ENCODE measurements at regions not wholly inside any gene's neighbourhood (a gene's known extent, or its start where the extent isn't known, plus 50 kb on each side); places are given as distances from the start of the nearest gene placed in this dataset.
"Not testable (repeated sequence)": the region's sequence is repeated elsewhere in the genome, so short reads cannot be mapped to it uniquely, and the experiment has no call there.

DNA sequence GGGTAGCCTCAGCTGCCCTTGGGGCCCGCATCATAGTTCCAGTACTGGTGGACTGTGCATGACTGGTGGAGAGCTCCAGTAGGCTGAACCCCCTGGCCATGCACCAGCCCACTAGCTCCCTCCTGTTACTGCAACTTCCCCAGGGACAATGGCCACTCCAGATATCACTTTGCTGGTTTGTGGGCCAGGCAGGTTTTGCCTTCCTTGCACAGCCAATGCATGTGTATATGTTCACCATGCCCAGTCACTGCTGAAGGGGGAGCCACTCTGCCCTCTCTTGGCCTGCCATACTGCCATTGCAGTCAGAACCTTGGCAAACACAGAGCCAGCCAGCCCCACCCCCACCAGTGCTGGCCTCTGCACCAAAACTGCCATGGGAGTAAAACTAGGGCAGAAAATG lies 2095.3 kb upstream of the RAG2 start:
- peaks cover 7% of the 10 kb centered on the region for H3K4me1 Mint-ChIP-seq (ENCODE audit: unreplicated experiment)
- H3K27ac Mint-ChIP-seq (ENCODE audit: unreplicated experiment): no peak overlapping the region
- H3K36me3 Mint-ChIP-seq (ENCODE audit: unreplicated experiment): no peaks in the 10 kb centered on the region
- no peak for DNase-seq (ENCODE audit: extremely low spot score, unreplicated experiment)
- no peaks in the 10 kb centered on the region for H3K27me3 Mint-ChIP-seq (ENCODE audit: unreplicated experiment)
- TF ChIP-seq, protein P1, sequence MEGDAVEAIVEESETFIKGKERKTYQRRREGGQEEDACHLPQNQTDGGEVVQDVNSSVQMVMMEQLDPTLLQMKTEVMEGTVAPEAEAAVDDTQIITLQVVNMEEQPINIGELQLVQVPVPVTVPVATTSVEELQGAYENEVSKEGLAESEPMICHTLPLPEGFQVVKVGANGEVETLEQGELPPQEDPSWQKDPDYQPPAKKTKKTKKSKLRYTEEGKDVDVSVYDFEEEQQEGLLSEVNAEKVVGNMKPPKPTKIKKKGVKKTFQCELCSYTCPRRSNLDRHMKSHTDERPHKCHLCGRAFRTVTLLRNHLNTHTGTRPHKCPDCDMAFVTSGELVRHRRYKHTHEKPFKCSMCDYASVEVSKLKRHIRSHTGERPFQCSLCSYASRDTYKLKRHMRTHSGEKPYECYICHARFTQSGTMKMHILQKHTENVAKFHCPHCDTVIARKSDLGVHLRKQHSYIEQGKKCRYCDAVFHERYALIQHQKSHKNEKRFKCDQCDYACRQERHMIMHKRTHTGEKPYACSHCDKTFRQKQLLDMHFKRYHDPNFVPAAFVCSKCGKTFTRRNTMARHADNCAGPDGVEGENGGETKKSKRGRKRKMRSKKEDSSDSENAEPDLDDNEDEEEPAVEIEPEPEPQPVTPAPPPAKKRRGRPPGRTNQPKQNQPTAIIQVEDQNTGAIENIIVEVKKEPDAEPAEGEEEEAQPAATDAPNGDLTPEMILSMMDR (IDR thresholded peaks at IDR 0.05): no peak
- H3K4me3 Mint-ChIP-seq (ENCODE audit: unreplicated experiment): no peak overlapping the region
- H3K9me3 Mint-ChIP-seq (ENCODE audit: unreplicated experiment): no peaks in the 10 kb centered on the region

DNA sequence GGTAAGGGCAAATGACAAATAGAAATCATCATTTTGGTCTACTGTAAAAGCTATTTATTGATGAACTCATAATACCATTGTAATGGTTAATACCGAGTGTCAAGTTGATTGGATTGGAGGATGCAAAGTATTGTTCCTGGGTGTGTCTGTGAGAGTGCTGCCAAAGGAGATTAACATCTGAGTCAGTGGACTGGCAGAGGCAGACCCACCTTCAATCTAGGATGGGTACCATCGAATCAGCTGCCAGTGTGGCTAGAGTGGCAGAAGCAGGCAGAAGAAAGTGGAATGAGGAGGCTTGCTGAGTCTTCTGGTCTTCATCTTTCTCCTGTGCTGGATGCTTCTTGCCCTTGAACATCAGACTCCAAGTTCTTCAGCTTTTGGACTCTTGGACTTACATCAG lies 2092.2 kb upstream of the RAG2 start:
- DNase-seq (ENCODE audit: extremely low spot score, unreplicated experiment); H3K9me3 Mint-ChIP-seq (ENCODE audit: unreplicated experiment); H3K36me3 Mint-ChIP-seq (ENCODE audit: unreplicated experiment); H3K27me3 Mint-ChIP-seq (ENCODE audit: unreplicated experiment); H3K4me1 Mint-ChIP-seq (ENCODE audit: unreplicated experiment); H3K4me3 Mint-ChIP-seq (ENCODE audit: unreplicated experiment); H3K27ac Mint-ChIP-seq (ENCODE audit: unreplicated experiment): not testable (repeated sequence)

DNA sequence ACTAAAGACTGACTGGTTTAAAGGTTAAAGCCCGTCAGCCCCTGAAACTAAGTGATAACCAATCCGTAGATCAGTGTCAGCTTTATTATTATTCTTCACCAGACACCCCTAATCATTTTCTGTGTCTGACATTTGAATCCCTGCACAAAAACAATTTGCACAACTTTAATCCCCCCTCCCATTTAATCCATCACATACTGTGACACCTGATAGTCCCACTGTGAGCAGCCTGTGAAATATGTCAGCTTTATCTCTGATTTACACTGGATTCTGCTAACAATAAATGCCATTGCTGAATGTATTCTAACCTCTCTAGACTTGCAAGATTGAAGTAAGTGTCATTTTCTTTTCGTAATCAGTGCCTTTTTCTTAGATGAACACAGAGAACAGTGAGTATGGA lies 2089.0 kb upstream of the RAG2 start:
- H3K36me3 Mint-ChIP-seq (ENCODE audit: unreplicated experiment): no peaks in the 10 kb centered on the region
- H3K9me3 Mint-ChIP-seq (ENCODE audit: unreplicated experiment): no peaks in the 10 kb centered on the region
- no peak overlapping the region for H3K27ac Mint-ChIP-seq (ENCODE audit: unreplicated experiment)
- peaks cover 8% of the 10 kb centered on the region for H3K4me1 Mint-ChIP-seq (ENCODE audit: unreplicated experiment)
- no peak for DNase-seq (ENCODE audit: extremely low spot score, unreplicated experiment)
- H3K27me3 Mint-ChIP-seq (ENCODE audit: unreplicated experiment): no peaks in the 10 kb centered on the region
- no peak overlapping the region for H3K4me3 Mint-ChIP-seq (ENCODE audit: unreplicated experiment)
- TF ChIP-seq, protein P1 (IDR thresholded peaks at IDR 0.05): no peak

DNA sequence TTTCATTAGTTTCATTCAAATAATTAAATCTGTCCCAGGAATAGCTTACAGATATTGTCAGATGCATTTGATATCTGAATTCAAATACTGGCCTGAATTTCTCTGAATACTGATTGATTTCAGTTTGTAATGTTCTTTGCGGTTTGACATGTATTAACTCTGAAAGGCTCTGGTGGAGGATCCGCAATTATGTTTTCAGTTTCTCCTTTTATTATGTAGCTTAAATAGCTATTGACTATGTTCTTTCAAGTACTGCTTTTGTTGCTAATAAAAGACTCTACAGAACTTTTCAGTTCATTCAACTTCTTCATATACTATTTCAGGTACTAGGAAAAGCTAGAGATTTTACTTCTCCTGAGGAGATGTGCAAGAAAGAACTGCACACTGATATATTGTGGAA lies 2085.4 kb upstream of the RAG2 start:
- peaks cover 30% of the 10 kb centered on the region for H3K4me1 Mint-ChIP-seq (ENCODE audit: unreplicated experiment)
- H3K9me3 Mint-ChIP-seq (ENCODE audit: unreplicated experiment): no peaks in the 10 kb centered on the region
- TF ChIP-seq, protein P1 (IDR thresholded peaks at IDR 0.05): no peak
- no peak overlapping the region for H3K4me3 Mint-ChIP-seq (ENCODE audit: unreplicated experiment)
- H3K27ac Mint-ChIP-seq (ENCODE audit: unreplicated experiment): no peak overlapping the region
- H3K36me3 Mint-ChIP-seq (ENCODE audit: unreplicated experiment): no peaks in the 10 kb centered on the region
- no peaks in the 10 kb centered on the region for H3K27me3 Mint-ChIP-seq (ENCODE audit: unreplicated experiment)
- no peak for DNase-seq (ENCODE audit: extremely low spot score, unreplicated experiment)

DNA sequence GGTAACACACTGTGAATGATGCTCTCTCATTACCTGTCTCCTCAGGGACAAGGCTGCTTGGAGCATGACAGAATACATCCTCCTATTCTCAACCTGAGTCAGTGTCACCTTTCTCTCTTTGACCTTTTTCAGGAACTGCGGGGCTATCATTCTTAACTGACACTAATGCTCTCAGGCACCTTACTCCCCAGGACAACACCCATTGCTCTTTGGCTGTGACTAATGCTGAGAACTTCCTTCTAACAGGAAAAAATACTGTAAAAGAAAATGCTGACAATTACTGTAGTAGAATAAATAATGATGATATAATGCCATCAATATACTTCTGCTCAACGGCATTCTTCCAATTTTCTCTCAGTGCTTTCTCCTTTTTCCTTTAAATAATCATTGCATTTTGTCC lies 2082.7 kb upstream of the RAG2 start:
- Mint-ChIP-seq H3K36me3 (ENCODE audit: unreplicated experiment) (peaks cover 9% of the 10 kb centered on the region), H3K4me1 (ENCODE audit: unreplicated experiment) (peaks cover 39% of the 10 kb centered on the region), H3K4me3 (ENCODE audit: unreplicated experiment) (no peak overlapping the region), H3K27ac (ENCODE audit: unreplicated experiment) (peak overlapping the region; percentile 92), H3K27me3 (ENCODE audit: unreplicated experiment) (no peaks in the 10 kb centered on the region), H3K9me3 (ENCODE audit: unreplicated experiment) (peaks cover 10% of the 10 kb centered on the region)
- TF ChIP-seq, protein P1 (IDR thresholded peaks at IDR 0.05): no peak
- DNase-seq (ENCODE audit: extremely low spot score, unreplicated experiment): no peak

DNA sequence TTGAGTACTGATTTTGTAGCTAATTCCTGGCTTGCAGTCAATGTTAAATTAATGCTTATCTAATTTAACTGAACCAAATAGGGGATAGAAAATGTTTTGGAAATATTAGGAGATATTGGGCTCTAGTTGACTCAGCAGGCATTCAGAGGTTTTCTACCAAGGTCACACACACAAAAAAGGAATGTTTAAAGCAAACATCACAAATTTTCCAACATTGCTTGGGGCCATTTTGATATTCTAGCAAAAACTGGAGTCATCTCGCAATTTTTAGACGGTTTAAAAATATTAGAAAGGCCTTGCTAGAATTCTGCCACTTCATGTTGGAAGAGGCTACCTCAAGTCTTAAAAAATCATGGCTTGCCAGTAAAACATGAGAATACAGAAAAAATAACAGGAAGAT lies 2082.1 kb upstream of the RAG2 start:
- H3K9me3 Mint-ChIP-seq (ENCODE audit: unreplicated experiment): peaks cover 15% of the 10 kb centered on the region
- H3K4me3 Mint-ChIP-seq (ENCODE audit: unreplicated experiment): no peak overlapping the region
- peaks cover 11% of the 10 kb centered on the region for H3K36me3 Mint-ChIP-seq (ENCODE audit: unreplicated experiment)
- H3K27me3 Mint-ChIP-seq (ENCODE audit: unreplicated experiment): no peaks in the 10 kb centered on the region
- H3K27ac Mint-ChIP-seq (ENCODE audit: unreplicated experiment): peak overlapping the region; percentile 92
- no peak for DNase-seq (ENCODE audit: extremely low spot score, unreplicated experiment)
- TF ChIP-seq, protein P1 (IDR thresholded peaks at IDR 0.05): no peak
- H3K4me1 Mint-ChIP-seq (ENCODE audit: unreplicated experiment): peaks cover 39% of the 10 kb centered on the region

All from osteocyte (in vitro differentiated cells).